ENCODE measurements at regions not wholly inside any gene's neighbourhood (a gene's known extent, or its start where the extent isn't known, plus 50 kb on each side); places are given as distances from the start of the nearest gene placed in this dataset.

GRCh38 chr4:138897811-138898226 lies 117.8 kb upstream of the NOCT start:
- Histone ChIP-seq H3K9me3 (ENCODE audit: control insufficient read depth, insufficient read depth, low read length) (no peaks in the 10 kb centered on the region), H3K9ac (ENCODE audit: low read depth, low read length) (no peak overlapping the region), H3K36me3 (ENCODE audit: control insufficient read depth, insufficient read depth, low read length) (no peaks in the 10 kb centered on the region), H2BK5ac (ENCODE audit: low read depth, low read length, poor library complexity, severe bottlenecking) (no peak overlapping the region), H3K4ac (ENCODE audit: low read depth, low read length) (no peak overlapping the region), H3K4me1 (ENCODE audit: control insufficient read depth, insufficient read depth, low read length) (peaks cover 5% of the 10 kb centered on the region), H3K4me2 (ENCODE audit: low read depth, low read length) (peak overlapping the region; percentile 78), H2AK5ac (ENCODE audit: low read depth, low read length) (no peak overlapping the region), H3K27me3 (ENCODE audit: control insufficient read depth, insufficient read depth, low read length) (no peaks in the 10 kb centered on the region), H3K14ac (replicated peaks; ENCODE audit: low read depth, low read length) (no peak overlapping the region), H4K20me1 (ENCODE audit: insufficient read depth, low read length) (no peaks in the 10 kb centered on the region; the same call in 1 of the 2 replicates), H3K18ac (ENCODE audit: low read depth, low read length) (no peak overlapping the region), H3K9me1 (ENCODE audit: insufficient read depth, low read length) (peaks cover 2% of the 10 kb centered on the region; the same call in 1 of the 2 replicates), H2AK9ac (replicated peaks; ENCODE audit: low read depth, low read length, poor library complexity) (no peak overlapping the region), H3K27ac (ENCODE audit: insufficient read depth, low read length) (no peak overlapping the region), H4K8ac (ENCODE audit: low read depth in 2 of 2, low read length in 2 of 2) (no peak overlapping the region), H2BK15ac (ENCODE audit: low read depth, low read length) (no peak overlapping the region), H4K91ac (ENCODE audit: insufficient read depth, low read depth, low read length) (no peak overlapping the region), H4K5ac (ENCODE audit: low read depth, low read length) (no peak overlapping the region), H2BK120ac (ENCODE audit: low read depth, low read length) (no peak overlapping the region), H3K23ac (ENCODE audit: low read depth, low read length) (no peak overlapping the region), H3K79me1 (ENCODE audit: low read depth in 1 of 2, low read length in 2 of 2) (no peaks in the 10 kb centered on the region), H3K4me3 (ENCODE audit: insufficient read depth, low read depth, low read length) (peak overlapping the region; percentile 1; the same call in 1 of the 2 replicates), H2BK20ac (ENCODE audit: low read depth, low read length) (no peak overlapping the region), H2AFZ (replicated peaks; ENCODE audit: low read length, poor library complexity) (no peak overlapping the region), H3K56ac (ENCODE audit: extremely low read depth, insufficient read depth, low read length) (no peak overlapping the region)
- WGBS, 2 experiments (ENCODE audit: extremely low coverage in 2 of 2, insufficient read length in 1 of 2): 0% methylated on average over 1 of the region's 2 CpGs; no CpG with 5 or more reads in 1 of the 2 experiments
- peak; percentile 49; the same call in 1 of the 2 replicates for TF ChIP-seq MAFK (IDR thresholded peaks at IDR 0.05; ENCODE audit: low read depth, low read length)
- TF ChIP-seq RAD21 (IDR thresholded peaks at IDR 0.05; ENCODE audit: low read length): no peak
- peak; percentile 42; the same call in 1 of the 2 replicates for TF ChIP-seq CEBPB (IDR thresholded peaks at IDR 0.05; ENCODE audit: low read depth, low read length)
- peak; percentile 17 for TF ChIP-seq RCOR1 (IDR thresholded peaks at IDR 0.05; ENCODE audit: insufficient replicate concordance, low read length)
- TF ChIP-seq FOS (IDR thresholded peaks at IDR 0.05; ENCODE audit: low read depth, low read length): 0 out of 2 replicates have a peak, but pooled peaks have one; percentile 7
- ATAC-seq (ENCODE audit: low read depth): peak; percentile 94
- BruUV-seq (replicated peaks): no TSS peak
- ChIA-PET CTCF (interaction anchor here (1.3 kb wide), 1 partner anchor 15 kb away, joined by 4 read pairs; no protein-coding TSS in a partner anchor), POLR2A (ENCODE audit: unreplicated experiment) (interaction anchor here (0.6 kb wide), 1 partner anchor 12 kb away, joined by 6 read pairs; no protein-coding TSS in a partner anchor)
- intact Hi-C loops (cut with micrococcal nuclease) (no loop called here), dilution Hi-C loops (cut with HindIII; ENCODE audit: low sequenced_read_pairs, unreplicated experiment) (no loop called here), in situ Hi-C loops (cut with MboI; ENCODE audit: low sequenced_read_pairs) (no loop called here)
- DNase-seq: peak; percentile 94
